HFF-Myc (cell line): ENCODE measurements at regions not wholly inside any gene's neighbourhood (a gene's known extent, or its start where the extent isn't known, plus 50 kb on each side); places are given as distances from the start of the nearest gene placed in this dataset.
"Not testable (repeated sequence)": the region's sequence is repeated elsewhere in the genome, so short reads cannot be mapped to it uniquely, and the experiment has no call there.

Experiments
- DNase-seq: peaks from one replicate; pipeline ENCODE4 v3.0.0-alpha.2; 2011; ENCODE audit warnings: low read depth; ENCODE audit errors: extremely low read depth
- H3K4me3 ChIP-seq: replicated peaks from 2 replicates; pipeline ENCODE4 v1.5.1; 2011; ENCODE audit warnings: low read depth, mild to moderate bottlenecking, control low read depth, low read length
- TF ChIP-seq, protein P1 (sequence below): IDR thresholded peaks from 2 replicates; pipeline ENCODE4 v1.5.1; 2012; ENCODE audit warnings: mild to moderate bottlenecking, low read depth, low read length, control low read depth; ENCODE audit errors: missing control alignments

DNA sequence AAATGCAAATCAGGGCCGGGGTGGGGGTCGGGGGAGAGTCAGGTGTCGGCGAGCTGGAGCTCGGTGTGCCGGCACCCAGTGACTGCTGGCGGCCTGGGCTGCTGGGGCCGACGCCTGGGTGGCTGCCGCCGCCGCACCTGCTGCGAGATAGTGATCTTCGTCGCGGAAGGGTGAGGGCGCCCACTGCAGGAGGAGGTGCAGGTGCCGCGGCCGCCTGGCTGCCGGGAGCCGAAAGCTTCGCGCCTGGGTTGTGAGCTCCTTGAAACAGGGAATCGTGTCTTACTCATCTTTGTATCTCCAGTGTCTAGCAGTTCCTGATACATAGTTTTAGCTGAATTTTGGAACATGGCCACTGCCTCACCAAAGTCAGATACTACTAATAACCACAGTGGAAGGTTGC is 64.0 kb upstream of the CPOX start:
- no peak for DNase-seq
- TF ChIP-seq, protein P1, sequence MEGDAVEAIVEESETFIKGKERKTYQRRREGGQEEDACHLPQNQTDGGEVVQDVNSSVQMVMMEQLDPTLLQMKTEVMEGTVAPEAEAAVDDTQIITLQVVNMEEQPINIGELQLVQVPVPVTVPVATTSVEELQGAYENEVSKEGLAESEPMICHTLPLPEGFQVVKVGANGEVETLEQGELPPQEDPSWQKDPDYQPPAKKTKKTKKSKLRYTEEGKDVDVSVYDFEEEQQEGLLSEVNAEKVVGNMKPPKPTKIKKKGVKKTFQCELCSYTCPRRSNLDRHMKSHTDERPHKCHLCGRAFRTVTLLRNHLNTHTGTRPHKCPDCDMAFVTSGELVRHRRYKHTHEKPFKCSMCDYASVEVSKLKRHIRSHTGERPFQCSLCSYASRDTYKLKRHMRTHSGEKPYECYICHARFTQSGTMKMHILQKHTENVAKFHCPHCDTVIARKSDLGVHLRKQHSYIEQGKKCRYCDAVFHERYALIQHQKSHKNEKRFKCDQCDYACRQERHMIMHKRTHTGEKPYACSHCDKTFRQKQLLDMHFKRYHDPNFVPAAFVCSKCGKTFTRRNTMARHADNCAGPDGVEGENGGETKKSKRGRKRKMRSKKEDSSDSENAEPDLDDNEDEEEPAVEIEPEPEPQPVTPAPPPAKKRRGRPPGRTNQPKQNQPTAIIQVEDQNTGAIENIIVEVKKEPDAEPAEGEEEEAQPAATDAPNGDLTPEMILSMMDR, result peak; percentile 36
- no peak overlapping the region for H3K4me3 ChIP-seq

DNA sequence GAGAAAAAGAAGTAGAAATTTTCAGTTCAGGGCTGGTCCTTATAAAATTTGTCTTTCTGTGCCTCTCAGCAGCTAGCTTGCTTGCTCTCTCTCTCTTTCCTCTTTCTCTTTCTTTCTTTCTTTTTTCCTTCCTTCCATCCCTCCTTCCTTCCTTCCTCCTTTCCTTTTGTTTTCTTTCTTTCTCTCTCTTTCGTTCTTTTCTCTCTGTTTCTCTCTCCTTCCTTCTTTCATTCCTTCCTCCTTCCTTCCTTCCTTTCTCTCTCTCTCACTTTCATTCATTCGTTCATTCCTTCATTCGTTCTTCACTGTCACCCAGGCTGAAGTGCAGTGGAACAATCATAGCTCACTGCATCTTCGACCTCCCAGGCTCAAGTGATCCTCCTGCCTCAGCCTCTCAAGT is 69.3 kb upstream of the CPOX start:
- DNase-seq, result no peak

DNA sequence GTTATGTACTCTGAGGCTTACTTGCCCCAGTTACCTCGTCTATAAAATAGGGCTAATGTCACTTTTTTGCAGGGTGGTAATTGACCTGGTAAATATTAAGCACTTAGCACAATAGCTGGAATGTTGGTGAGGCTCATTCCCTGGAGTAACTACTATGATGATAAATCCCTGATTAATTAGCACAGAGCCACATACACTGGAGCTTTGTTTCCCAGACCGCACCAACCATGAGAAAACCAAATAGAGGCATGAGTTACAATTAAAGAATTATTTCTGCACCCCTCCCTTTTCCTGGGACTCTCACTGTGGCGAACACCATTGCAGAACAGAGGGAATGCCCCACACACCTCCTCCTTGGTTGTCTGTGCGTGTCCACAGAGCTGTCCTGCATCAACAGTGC is 76.6 kb upstream of the CPOX start:
- TF ChIP-seq, protein P1, result no peak
- H3K4me3 ChIP-seq, result no peak overlapping the region
- DNase-seq, result no peak

More for the DNA sequence above, 69.3 kb upstream of the CPOX start:
- TF ChIP-seq, protein P1, result no peak
- H3K4me3 ChIP-seq, result no peak overlapping the region

DNA sequence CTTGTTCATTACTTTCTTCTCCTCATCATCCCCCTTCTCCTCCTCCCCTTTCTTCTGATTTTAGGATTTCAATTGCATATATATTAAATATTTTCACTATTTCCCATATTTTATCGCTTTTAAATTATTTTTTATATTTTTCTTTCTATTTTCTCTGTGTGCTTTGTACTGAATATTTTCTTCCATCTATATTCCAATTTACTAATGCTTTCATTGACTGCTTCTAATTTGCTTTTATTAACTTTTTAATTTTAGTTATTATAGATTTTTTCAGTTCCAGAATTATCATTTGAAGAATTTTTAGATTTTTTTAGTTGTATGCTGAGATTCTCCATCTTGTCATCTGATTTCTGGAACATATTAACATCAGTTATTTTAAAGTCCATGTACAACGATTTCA is 83.2 kb upstream of the ST3GAL6 start:
- no peak for DNase-seq
- TF ChIP-seq, protein P1, result no peak
- H3K4me3 ChIP-seq, result no peak overlapping the region

DNA sequence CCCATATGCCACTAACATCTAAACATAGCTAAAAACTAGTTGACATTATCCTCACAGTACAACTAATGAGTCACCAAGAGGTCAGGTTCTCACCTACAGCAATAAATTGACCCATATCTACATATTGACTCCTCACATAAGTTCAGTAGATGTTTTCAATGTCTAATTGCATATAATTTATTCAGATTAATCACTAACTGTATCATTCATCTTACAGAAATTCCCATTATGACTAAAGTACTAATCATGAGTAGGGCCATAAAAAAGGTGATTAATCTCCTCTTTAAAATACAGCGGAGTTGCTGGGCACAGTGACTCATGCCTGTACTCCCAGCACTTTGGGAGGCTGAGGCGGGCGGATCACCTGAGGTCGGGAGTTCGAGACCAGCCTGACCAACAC is 82.4 kb upstream of the ST3GAL6 start:
- no peak for DNase-seq
- TF ChIP-seq, protein P1, result no peak
- H3K4me3 ChIP-seq, result no peak overlapping the region

DNA sequence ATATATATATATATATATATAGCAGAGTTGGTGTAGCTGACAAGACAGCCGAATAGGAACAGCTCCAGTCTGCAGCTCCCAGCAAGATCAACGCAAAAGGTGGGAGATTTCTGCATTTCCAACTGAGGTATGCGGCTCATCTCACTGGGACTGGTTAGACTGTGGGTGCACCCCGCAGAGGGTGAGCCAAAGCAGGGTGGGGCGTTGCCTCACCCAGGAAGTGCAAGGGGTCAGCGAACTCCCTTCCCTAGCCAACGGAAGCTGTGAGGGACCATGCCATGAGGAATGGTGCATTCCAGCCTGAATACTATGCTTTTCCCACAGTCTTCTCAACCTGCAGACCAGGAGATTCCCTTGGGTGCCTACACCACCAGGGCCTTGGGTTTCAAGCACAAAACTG is 81.7 kb upstream of the ST3GAL6 start:
- DNase-seq, result no peak
- TF ChIP-seq, protein P1, result no peak
- H3K4me3 ChIP-seq, result no peak overlapping the region

DNA sequence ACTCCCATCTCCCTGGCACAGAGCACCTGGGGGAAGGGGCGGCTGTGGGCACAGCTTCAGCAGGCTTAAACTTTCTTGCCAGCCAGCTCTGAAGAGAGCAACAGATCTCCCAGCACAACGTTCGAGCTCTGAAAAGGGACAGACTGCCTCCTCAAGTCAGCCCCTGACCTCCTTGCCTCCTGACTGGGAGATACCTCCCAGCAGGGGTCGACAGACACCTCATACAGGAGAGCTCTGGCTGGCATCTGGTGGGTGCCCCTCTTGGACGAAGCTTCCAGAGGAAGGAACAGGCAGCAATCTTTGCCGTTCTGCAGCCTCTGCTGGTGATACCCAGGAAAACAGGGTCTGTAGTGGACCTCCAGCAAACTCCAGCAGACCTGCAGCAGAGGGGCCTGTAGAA is 80.7 kb upstream of the ST3GAL6 start:
- not testable (repeated sequence) for DNase-seq

More for the DNA sequence above, 80.7 kb upstream of the ST3GAL6 start:
- not testable (repeated sequence) for H3K4me3 ChIP-seq
